ENCODE measurements at regions not wholly inside any gene's neighbourhood (a gene's known extent, or its start where the extent isn't known, plus 50 kb on each side); places are given as distances from the start of the nearest gene placed in this dataset.

DNA sequence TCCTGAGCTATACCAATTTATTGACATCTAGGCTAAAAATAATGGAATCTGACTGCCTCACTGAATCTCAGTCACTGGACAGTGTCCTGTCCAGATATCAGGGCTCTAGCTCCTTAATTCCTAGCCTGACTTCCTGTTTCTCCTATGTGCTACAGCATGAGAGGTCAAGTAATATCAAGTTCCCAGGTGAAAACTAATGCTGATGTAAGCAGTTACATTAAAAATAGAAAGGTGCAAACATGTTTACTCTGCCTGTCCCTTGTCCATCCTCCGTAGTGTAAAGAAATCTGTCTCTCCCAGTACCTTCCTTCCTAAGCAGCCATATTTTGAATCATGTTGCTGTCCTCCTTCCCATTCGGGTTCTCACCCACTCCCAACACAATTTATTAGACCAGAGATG, 145.9 kb upstream of the GHR start:
- TF ChIP-seq, protein P1, sequence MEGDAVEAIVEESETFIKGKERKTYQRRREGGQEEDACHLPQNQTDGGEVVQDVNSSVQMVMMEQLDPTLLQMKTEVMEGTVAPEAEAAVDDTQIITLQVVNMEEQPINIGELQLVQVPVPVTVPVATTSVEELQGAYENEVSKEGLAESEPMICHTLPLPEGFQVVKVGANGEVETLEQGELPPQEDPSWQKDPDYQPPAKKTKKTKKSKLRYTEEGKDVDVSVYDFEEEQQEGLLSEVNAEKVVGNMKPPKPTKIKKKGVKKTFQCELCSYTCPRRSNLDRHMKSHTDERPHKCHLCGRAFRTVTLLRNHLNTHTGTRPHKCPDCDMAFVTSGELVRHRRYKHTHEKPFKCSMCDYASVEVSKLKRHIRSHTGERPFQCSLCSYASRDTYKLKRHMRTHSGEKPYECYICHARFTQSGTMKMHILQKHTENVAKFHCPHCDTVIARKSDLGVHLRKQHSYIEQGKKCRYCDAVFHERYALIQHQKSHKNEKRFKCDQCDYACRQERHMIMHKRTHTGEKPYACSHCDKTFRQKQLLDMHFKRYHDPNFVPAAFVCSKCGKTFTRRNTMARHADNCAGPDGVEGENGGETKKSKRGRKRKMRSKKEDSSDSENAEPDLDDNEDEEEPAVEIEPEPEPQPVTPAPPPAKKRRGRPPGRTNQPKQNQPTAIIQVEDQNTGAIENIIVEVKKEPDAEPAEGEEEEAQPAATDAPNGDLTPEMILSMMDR (conservative IDR thresholded peaks at IDR 0.05 in 1 of 2, IDR thresholded peaks at IDR 0.05 in 1 of 2; ENCODE audit: low read depth in 1 of 2, low read length in 2 of 2): no peak
- no peak for TF ChIP-seq EZH2 (IDR thresholded peaks at IDR 0.05; ENCODE audit: low read length, missing control alignments)

All from fibroblast of lung (primary cell).